GM12878 (cell line): ENCODE measurements at regions not wholly inside any gene's neighbourhood (a gene's known extent, or its start where the extent isn't known, plus 50 kb on each side); places are given as distances from the start of the nearest gene placed in this dataset.

Experiments used
- ATAC-seq: fragments of 200-7000 bp; cut with Tn5 transposase; 3 replicates; pipeline ENCODE4 v1.9.1; 2020; ENCODE audit warnings: mild to moderate bottlenecking, moderate library complexity
- BruUV-seq: library from RNA; stranded (reverse); fragments of 400-500 nt; replicated peaks from 2 replicates; lab custom pipeline; 2021; lab: Mats Ljungman, UMichigan
- CTCF ChIA-PET: fragments of 300-600 bp; sonication (Branson Sonifier 250); formaldehyde crosslinking; extraction: SDS; loops from one replicate; lab custom pipeline; 2021; ENCODE audit warnings: inconsistent platforms; lab: Yijun Ruan, JAX
- POLR2A ChIA-PET: fragments of 350-600 bp; formaldehyde crosslinking; extraction: SDS; loops from one replicate; lab custom pipeline; 2021; ENCODE audit warnings: inconsistent platforms; lab: Charles Lee
- RAD21 ChIA-PET: fragments of 300-600 bp; sonication (Branson Sonifier 250); formaldehyde crosslinking; loops from one replicate; lab custom pipeline; 2023; ENCODE audit warnings: antibody characterized with exemption; ENCODE audit not compliant: unreplicated experiment; lab: Charles Lee
- SMC1A ChIA-PET: fragments of 300-600 bp; sonication (Branson Sonifier 250); formaldehyde crosslinking; loops from one replicate; lab custom pipeline; 2023; ENCODE audit not compliant: unreplicated experiment, uncharacterized antibody; lab: Charles Lee
- DNase-seq: peaks from one replicate; pipeline ENCODE4 v3.0.0-alpha.2; 2011; ENCODE audit warnings: low read depth, low spot score
- FAIRE-seq: peaks from 3 replicates; lab custom pipeline; 2011; peaks lifted over from hg19 to GRCh38; lab: Jason Lieb, UNC
- H2AFZ ChIP-seq: 2 replicates; pipeline ENCODE4 v1.6.0; 2011; ENCODE audit warnings: low read depth, low read length, control low read depth; ENCODE audit not compliant: control insufficient read depth
- H3K27ac ChIP-seq: 2 replicates; pipeline ENCODE4 v1.5.1; 2011; ENCODE audit warnings: control low read depth; ENCODE audit not compliant: control insufficient read depth, insufficient read depth
- H3K27me3 ChIP-seq, 2 experiments: replicated peaks in 1 of 2; 2 replicates each; pipeline versions ENCODE4 v1.6.0 to v1.6.1; 2011; ENCODE audit warnings: low read length in 1 of 2; ENCODE audit not compliant: control insufficient read depth in 2 of 2, insufficient read depth in 2 of 2
- H3K36me3 ChIP-seq, 2 experiments: 2 replicates each; pipeline ENCODE4 v1.5.1; 2011; ENCODE audit warnings: low read length in 1 of 2; ENCODE audit not compliant: control insufficient read depth in 2 of 2, insufficient read depth in 2 of 2
- H3K4me1 ChIP-seq: 2 replicates; pipeline ENCODE4 v1.6.1; 2011; ENCODE audit warnings: mild to moderate bottlenecking, low read length, moderate library complexity, mixed read lengths; ENCODE audit not compliant: control insufficient read depth, insufficient read depth
- H3K4me2 ChIP-seq: 2 replicates; pipeline ENCODE4 v1.6.0; 2011; ENCODE audit warnings: control low read depth; ENCODE audit not compliant: control insufficient read depth, insufficient read depth
- H3K4me3 ChIP-seq: fragments of 200-600 bp; sonication (generic); 2 replicates; pipeline ENCODE4 v1.5.1; 2016
- H3K79me2 ChIP-seq: 2 replicates; pipeline ENCODE4 v1.6.0; 2011; ENCODE audit warnings: low read length; ENCODE audit not compliant: control insufficient read depth, insufficient read depth
- H3K9ac ChIP-seq: 2 replicates; pipeline ENCODE4 v1.8.0; 2011; ENCODE audit warnings: low read length, control low read depth, mixed read lengths; ENCODE audit not compliant: control insufficient read depth, insufficient read depth
- H3K9me3 ChIP-seq: replicated peaks from 3 replicates; pipeline ENCODE4 v1.5.1; 2011; ENCODE audit warnings: mild to moderate bottlenecking, low read length; ENCODE audit not compliant: control insufficient read depth, insufficient read depth
- H4K20me1 ChIP-seq: 2 replicates; pipeline ENCODE4 v1.6.0; 2011; ENCODE audit not compliant: control insufficient read depth, insufficient read depth
- BACH1 ChIP-seq: fragments of 450-650 bp; IDR thresholded peaks from 2 replicates; pipeline ENCODE4 v1.6.1; 2017; ENCODE audit warnings: mild to moderate bottlenecking, borderline replicate concordance
- CBFB ChIP-seq: IDR thresholded peaks from 2 replicates; pipeline ENCODE4 v1.6.1; 2016; ENCODE audit warnings: antibody characterized with exemption, low read depth
- CHD4 ChIP-seq: fragments of 200-600 bp; sonication (generic); IDR thresholded peaks from 2 replicates; pipeline ENCODE4 v1.6.1; 2016; ENCODE audit warnings: mild to moderate bottlenecking
- EP300 ChIP-seq, 2 experiments: fragments of 150-350 bp in 1 of 2; IDR thresholded peaks; 2 replicates each; pipeline ENCODE4 v1.6.1; 2011 to 2012; ENCODE audit warnings: low read depth in 2 of 2, low read length in 2 of 2, borderline replicate concordance in 1 of 2, improper control_type of control experiment in 1 of 2, inconsistent platforms in 1 of 2; ENCODE audit not compliant: control insufficient read depth in 1 of 2
- FOXK2 ChIP-seq: fragments of 450-650 bp; IDR thresholded peaks from 2 replicates; pipeline ENCODE4 v1.6.1; 2017; ENCODE audit warnings: mild to moderate bottlenecking, moderate library complexity
- RAD51 ChIP-seq: fragments of 450-650 bp; IDR thresholded peaks from 2 replicates; pipeline ENCODE4 v1.6.1; 2016; ENCODE audit warnings: moderate library complexity, mild to moderate bottlenecking, inconsistent platforms
- RELB ChIP-seq: fragments of 450-650 bp; IDR thresholded peaks from 2 replicates; pipeline ENCODE4 v1.6.1; 2017; ENCODE audit warnings: low read depth, mild to moderate bottlenecking, moderate library complexity
- RUNX3 ChIP-seq: IDR thresholded peaks from 2 replicates; pipeline ENCODE4 v1.6.1; 2012; ENCODE audit warnings: low read length, inconsistent platforms
- SMC3 ChIP-seq: IDR thresholded peaks from 2 replicates; pipeline ENCODE4 v1.6.1; 2011; ENCODE audit warnings: low read length, improper control_type of control experiment, borderline replicate concordance
- SUZ12 ChIP-seq: fragments of 200-600 bp; sonication (generic); IDR thresholded peaks from one replicate; pipeline ENCODE4 v1.6.1; 2018; ENCODE audit warnings: antibody characterized with exemption, mild to moderate bottlenecking; ENCODE audit not compliant: unreplicated experiment
- TARDBP ChIP-seq: IDR thresholded peaks from 2 replicates; pipeline ENCODE4 v1.6.1; 2016; ENCODE audit warnings: borderline replicate concordance
- TBL1XR1 ChIP-seq: IDR thresholded peaks from 2 replicates; pipeline ENCODE4 v1.6.1; 2012; ENCODE audit warnings: low read depth, low read length, improper control_type of control experiment
- USF2 ChIP-seq: IDR thresholded peaks from 2 replicates; pipeline ENCODE4 v1.6.1; 2011; ENCODE audit warnings: low read depth, low read length, improper control_type of control experiment, borderline replicate concordance
- ZNF592 ChIP-seq: fragments of 450-650 bp; IDR thresholded peaks from 2 replicates; pipeline ENCODE4 v1.6.1; 2017; ENCODE audit warnings: mild to moderate bottlenecking, moderate library complexity
- ZNF622 ChIP-seq: fragments of 450-650 bp; IDR thresholded peaks from 2 replicates; pipeline ENCODE4 v1.6.1; 2017; ENCODE audit warnings: mild to moderate bottlenecking, inconsistent platforms
- ZZZ3 ChIP-seq: IDR thresholded peaks from 2 replicates; pipeline ENCODE4 v1.6.1; 2011; ENCODE audit warnings: low read depth; ENCODE audit not compliant: control insufficient read depth, insufficient read length
- WGBS: methylation state at CpG from one replicate; pipeline ENCODE4 v1.1.6; 2016; ENCODE audit warnings: low lambda C conversion rate; ENCODE audit not compliant: insufficient replicate concordance, insufficient coverage; ENCODE audit errors: missing lambda C conversion rate; 5-methylcytosine and 5-hydroxymethylcytosine counted together
- in situ Hi-C: fragments of 300-500 bp; cut with MboI; formaldehyde crosslinking; loops from 9 replicates; pipeline ENCODE4 v1.14.3; 2018; ENCODE audit warnings: mixed read lengths
- intact Hi-C: fragments of 100-400 bp; cut with micrococcal nuclease; formaldehyde crosslinking; loops from one replicate; pipeline ENCODE4 v1.14.2; 2022; ENCODE audit not compliant: unreplicated experiment

GRCh38 chr13:76685938-76686337, 200.3 kb downstream of the KCTD12 start:
- BruUV-seq = no TSS peak
- no peak for ATAC-seq
- intact Hi-C loops (no loop called here), in situ Hi-C loops (no loop called here)
- FAIRE-seq = no peak
- H4K20me1 ChIP-seq = no peaks in the 10 kb centered on the region
- no peaks in the 10 kb centered on the region for H3K27me3 ChIP-seq
- no peaks in the 10 kb centered on the region for H3K9me3 ChIP-seq
- CTCF ChIA-PET = interaction anchor here (0.7 kb wide), 1 partner anchor 96 kb away, joined by 3 read pairs; no protein-coding TSS in a partner anchor
- SMC1A ChIA-PET = no interaction called here
- no peaks in the 10 kb centered on the region for H3K36me3 ChIP-seq
- POLR2A ChIA-PET = interaction anchor here (0.7 kb wide), 2 partner anchors 13 to 115 kb away, joined by 3 read pairs; no protein-coding TSS in a partner anchor
- H3K27ac ChIP-seq = no peak overlapping the region
- H3K79me2 ChIP-seq = no peaks in the 10 kb centered on the region
- H3K9ac ChIP-seq = no peak overlapping the region
- RAD21 ChIA-PET = no interaction called here
- no peaks in the 10 kb centered on the region for H3K4me1 ChIP-seq
- H3K4me2 ChIP-seq = no peak overlapping the region
- no peak overlapping the region for H2AFZ ChIP-seq
- 90% methylated on average over 4 of the region's 5 CpGs for WGBS
- no peak for DNase-seq
- no peak overlapping the region for H3K4me3 ChIP-seq
- TF ChIP-seq SMC3 = no peak
- no peak for TF ChIP-seq ZNF622
- TF ChIP-seq RAD51 = no peak
- no peak for TF ChIP-seq SUZ12
- TF ChIP-seq RELB = no peak
- no peak for TF ChIP-seq RUNX3
- TF ChIP-seq USF2 = no peak
- TF ChIP-seq ZNF592 = no peak
- TF ChIP-seq BACH1 = no peak
- TF ChIP-seq CHD4 = no peak
- no peak for TF ChIP-seq FOXK2
- no peak for TF ChIP-seq CBFB
- no peak for TF ChIP-seq TBL1XR1
- TF ChIP-seq EP300 (IDR thresholded peaks at IDR 0.05; ENCODE audit: borderline replicate concordance in 1 of 2, control insufficient read depth in 1 of 2, low read depth in 2 of 2, low read length in 2 of 2) = no peak
- no peak for TF ChIP-seq ZZZ3
- TF ChIP-seq TARDBP = no peak
